H9 (cell line): ENCODE measurements at regions not wholly inside any gene's neighbourhood (a gene's known extent, or its start where the extent isn't known, plus 50 kb on each side); places are given as distances from the start of the nearest gene placed in this dataset.

Experiments used
- DNase-seq: peaks from one replicate; pipeline ENCODE4 v3.0.0-alpha.2; 2017
- H2AFZ ChIP-seq: one replicate; pipeline ENCODE4 v1.6.1; 2013; ENCODE audit warnings: mild to moderate bottlenecking, low read length, control low read depth, moderate library complexity
- H2AK5ac ChIP-seq: 2 replicates; pipeline ENCODE4 v1.6.1; 2013; ENCODE audit warnings: low read length, control low read depth, mixed read lengths; ENCODE audit not compliant: insufficient read length
- H2BK120ac ChIP-seq: one replicate; pipeline ENCODE4 v1.6.1; 2013; ENCODE audit warnings: low read depth, mild to moderate bottlenecking, low read length, control low read depth, inconsistent platforms; ENCODE audit not compliant: poor library complexity, severe bottlenecking
- H2BK12ac ChIP-seq: 2 replicates; pipeline ENCODE4 v1.6.1; 2013; ENCODE audit warnings: low read length, control low read depth, mixed read lengths, low read depth; ENCODE audit not compliant: insufficient read length
- H2BK15ac ChIP-seq: 2 replicates; pipeline ENCODE4 v1.6.1; 2013; ENCODE audit warnings: low read depth, low read length, control low read depth
- H2BK20ac ChIP-seq: one replicate; pipeline ENCODE4 v1.6.1; 2013; ENCODE audit warnings: low read depth, mild to moderate bottlenecking, low read length, control low read depth, inconsistent platforms; ENCODE audit not compliant: poor library complexity, severe bottlenecking
- H2BK5ac ChIP-seq: 2 replicates; pipeline ENCODE4 v1.6.1; 2013; ENCODE audit warnings: low read length, control low read depth, mixed read lengths; ENCODE audit not compliant: insufficient read length
- H3K14ac ChIP-seq: 2 replicates; pipeline ENCODE4 v1.6.1; 2013; ENCODE audit warnings: low read length, control low read depth; ENCODE audit not compliant: insufficient read depth
- H3K18ac ChIP-seq: 2 replicates; pipeline ENCODE4 v1.6.1; 2013; ENCODE audit warnings: low read depth, mild to moderate bottlenecking, mixed read lengths, low read length, control low read depth; ENCODE audit not compliant: insufficient read length
- H3K23ac ChIP-seq: 2 replicates; pipeline ENCODE4 v1.6.1; 2013; ENCODE audit warnings: low read length, control low read depth, mixed read lengths, low read depth; ENCODE audit not compliant: insufficient read length
- H3K23me2 ChIP-seq: 2 replicates; pipeline ENCODE4 v1.6.1; 2013; ENCODE audit warnings: low read depth, mild to moderate bottlenecking, mixed read lengths, low read length, control low read depth; ENCODE audit not compliant: insufficient read length, poor library complexity, severe bottlenecking
- H3K27ac ChIP-seq: 2 replicates; pipeline ENCODE4 v1.5.1; 2013; ENCODE audit warnings: low read length, control low read depth, mixed read lengths, low read depth; ENCODE audit not compliant: insufficient read length
- H3K27me3 ChIP-seq: 2 replicates; pipeline ENCODE4 v1.6.1; 2013; ENCODE audit warnings: low read length, control low read depth, inconsistent platforms; ENCODE audit not compliant: insufficient read depth
- H3K4ac ChIP-seq: 2 replicates; pipeline ENCODE4 v1.6.1; 2013; ENCODE audit warnings: low read depth, mild to moderate bottlenecking, control low read depth, inconsistent platforms, low read length, moderate library complexity
- H3K4me1 ChIP-seq: 2 replicates; pipeline ENCODE4 v1.6.1; 2013; ENCODE audit warnings: low read length, control low read depth, inconsistent platforms; ENCODE audit not compliant: insufficient read depth
- H3K4me2 ChIP-seq: 2 replicates; pipeline ENCODE4 v1.6.1; 2013; ENCODE audit warnings: low read length, control low read depth, mixed read lengths; ENCODE audit not compliant: insufficient read length, insufficient read depth
- H3K56ac ChIP-seq: 2 replicates; pipeline ENCODE4 v1.6.1; 2013; ENCODE audit warnings: low read depth, mild to moderate bottlenecking, mixed read lengths, low read length, control low read depth; ENCODE audit not compliant: insufficient read length
- H3K79me1 ChIP-seq: 2 replicates; pipeline ENCODE4 v1.6.1; 2013; ENCODE audit warnings: low read depth, mild to moderate bottlenecking, moderate library complexity, low read length, control low read depth, inconsistent platforms; ENCODE audit not compliant: insufficient read depth, poor library complexity, severe bottlenecking
- H3K79me2 ChIP-seq: 2 replicates; pipeline ENCODE4 v1.6.1; 2013; ENCODE audit warnings: low read length, control low read depth, inconsistent platforms; ENCODE audit not compliant: insufficient read depth
- H3K9ac ChIP-seq: 2 replicates; pipeline ENCODE4 v1.6.1; 2013; ENCODE audit warnings: low read length, control low read depth, mixed read lengths; ENCODE audit not compliant: insufficient read length; ENCODE audit errors: extremely low read depth
- H3K9me3 ChIP-seq: one replicate; pipeline ENCODE4 v1.6.1; 2013; ENCODE audit warnings: low read depth, low read length, inconsistent platforms; ENCODE audit not compliant: control insufficient read depth
- H3T11ph ChIP-seq: one replicate; pipeline ENCODE4 v1.6.1; 2013; ENCODE audit warnings: mild to moderate bottlenecking, low read length, control low read depth, inconsistent platforms
- H4K20me1 ChIP-seq: one replicate; pipeline ENCODE4 v1.6.1; 2013; ENCODE audit not compliant: control insufficient read depth, insufficient read length, insufficient read depth
- H4K5ac ChIP-seq: 2 replicates; pipeline ENCODE4 v1.6.1; 2013; ENCODE audit warnings: low read depth, mild to moderate bottlenecking, mixed read lengths, low read length, control low read depth; ENCODE audit not compliant: insufficient read length
- H4K8ac ChIP-seq: replicated peaks from 2 replicates; pipeline ENCODE4 v1.6.1; 2013; ENCODE audit warnings: low read length, control low read depth, mixed read lengths, low read depth; ENCODE audit not compliant: insufficient read length
- H4K91ac ChIP-seq: 2 replicates; pipeline ENCODE4 v1.6.1; 2013; ENCODE audit warnings: low read depth, mild to moderate bottlenecking, moderate library complexity, mixed read lengths, low read length, control low read depth; ENCODE audit not compliant: insufficient read length
- H3K27ac Mint-ChIP-seq, 3 experiments: 2 replicates in 2 of 3; 3 replicates in 1 of 3; pipeline ENCODE4 v1.8.0; 2020 to 2021; ENCODE audit warnings: mixed read lengths in 3 of 3, mild to moderate bottlenecking in 1 of 3, moderate library complexity in 1 of 3
- H3K27me3 Mint-ChIP-seq: 2 replicates; pipeline ENCODE4 v1.8.0; 2021; ENCODE audit warnings: low read depth, mild to moderate bottlenecking, moderate library complexity, mixed read lengths
- H3K36me3 Mint-ChIP-seq, 3 experiments: 2 replicates in 2 of 3; 3 replicates in 1 of 3; pipeline ENCODE4 v1.8.0; 2020 to 2021; ENCODE audit warnings: low read depth in 3 of 3, mixed read lengths in 3 of 3; ENCODE audit not compliant: insufficient read depth in 1 of 3
- H3K4me1 Mint-ChIP-seq, 2 experiments: 2 replicates each; pipeline ENCODE4 v1.8.0; 2020; ENCODE audit warnings: mixed read lengths in 2 of 2
- H3K4me3 Mint-ChIP-seq, 2 experiments: 2 replicates in 1 of 2; 3 replicates in 1 of 2; pipeline ENCODE4 v1.8.0; 2020 to 2021; ENCODE audit warnings: mild to moderate bottlenecking in 2 of 2, mixed read lengths in 2 of 2, moderate library complexity in 1 of 2
- H3K9me3 Mint-ChIP-seq, 2 experiments: 2 replicates in 1 of 2; 3 replicates in 1 of 2; pipeline ENCODE4 v1.8.0; 2020; ENCODE audit warnings: mild to moderate bottlenecking in 2 of 2, mixed read lengths in 2 of 2, moderate library complexity in 1 of 2
- CTCF ChIP-seq: fragments of 200-600 bp; sonication (generic); conservative IDR thresholded peaks from 3 replicates; pipeline ENCODE4 v1.8.0; 2021; ENCODE audit warnings: antibody characterized with exemption, mild to moderate bottlenecking
- whole genome bisulfite sequencing: extraction: QIAGEN DNeasy Blood & Tissue Kit; methylation state at CpG from one replicate; pipeline ENCODE4 v1.1.7; 2013; ENCODE audit warnings: missing lambda C conversion rate, low lambda C conversion rate, mixed read lengths; ENCODE audit not compliant: insufficient read length; ENCODE audit errors: extremely low coverage; 5-methylcytosine and 5-hydroxymethylcytosine counted together

GRCh38 chr14:22276913-22277816, 311.9 kb downstream of the DAD1 start:
- Histone ChIP-seq H3K23me2 (no peaks in the 10 kb centered on the region), H2BK15ac (no peak overlapping the region), H3K23ac (no peak overlapping the region), H2BK20ac (no peak overlapping the region), H3T11ph (no peak overlapping the region), H2BK120ac (no peak overlapping the region), H3K56ac (no peak overlapping the region), H3K27ac (no peak overlapping the region), H4K5ac (no peak overlapping the region), H3K4ac (no peak overlapping the region), H2AK5ac (no peak overlapping the region), H3K9ac (no peak overlapping the region), H2BK12ac (no peak overlapping the region), H2BK5ac (no peak overlapping the region), H4K20me1 (no peaks in the 10 kb centered on the region), H3K9me3 (no peaks in the 10 kb centered on the region), H4K8ac (no peak overlapping the region), H4K91ac (no peak overlapping the region), H3K79me1 (no peaks in the 10 kb centered on the region), H3K4me1 (no peaks in the 10 kb centered on the region), H3K14ac (no peak overlapping the region), H3K27me3 (no peaks in the 10 kb centered on the region), H3K79me2 (no peaks in the 10 kb centered on the region), H3K18ac (no peak overlapping the region), H3K4me2 (no peak overlapping the region), H2AFZ (no peak overlapping the region)
- Mint-ChIP-seq H3K4me1 (peaks cover under 1 to 5% of the 10 kb centered on the region in 2 experiments; a peak in 3 of 4 replicates), H3K27ac (no peak overlapping the region), H3K36me3 (no peaks in the 10 kb centered on the region), H3K9me3 (no peaks in the 10 kb centered on the region), H3K27me3 (no peaks in the 10 kb centered on the region), H3K4me3 (no peak overlapping the region)
- no peak for DNase-seq
- 100% methylated on average over 1 of the region's 4 CpGs for WGBS
- TF ChIP-seq CTCF, result peak; percentile 80
